ENCODE measurements at regions not wholly inside any gene's neighbourhood (a gene's known extent, or its start where the extent isn't known, plus 50 kb on each side); places are given as distances from the start of the nearest gene placed in this dataset.
A peak's percentile ranks its signal among the peaks of the same experiment; 100 is the strongest.

- Histone ChIP-seq H3K27me3 (no peaks in the 10 kb centered on the region), H3K4me1 (no peaks in the 10 kb centered on the region), H3K27ac (no peak overlapping the region), H3K9me3 (no peaks in the 10 kb centered on the region), H3K36me3 (no peaks in the 10 kb centered on the region), H3K4me3 (no peak overlapping the region)
- no peak for DNase-seq (ENCODE audit: low spot score in 2 of 2)
- 83% methylated on average over 9 of the region's 9 CpGs for WGBS
- TF ChIP-seq EP300 (IDR thresholded peaks at IDR 0.05) (no peak), POLR2A (IDR thresholded peaks at IDR 0.05) (no peak), CTCF (IDR thresholded peaks at IDR 0.05) (no peak)
Observed at GRCh38 chr9:90956026-90956810, 154.6 kb downstream of the SYK start.

GRCh38 chr9:90958328-90958727 is 156.7 kb downstream of the SYK start:
- H3K4me1 ChIP-seq, result peaks cover 3% of the 10 kb centered on the region
- no peak overlapping the region for H3K27ac ChIP-seq
- no peak for DNase-seq (ENCODE audit: low spot score in 2 of 2)
- 40% methylated on average over 2 of the region's 2 CpGs for WGBS
- H3K36me3 ChIP-seq, result no peaks in the 10 kb centered on the region
- no peaks in the 10 kb centered on the region for H3K9me3 ChIP-seq
- TF ChIP-seq CTCF (IDR thresholded peaks at IDR 0.05) (no peak), POLR2AphosphoS5 (IDR thresholded peaks at IDR 0.05) (no peak), EP300 (IDR thresholded peaks at IDR 0.05) (no peak), POLR2A (IDR thresholded peaks at IDR 0.05) (no peak)
- H3K4me3 ChIP-seq, result no peak overlapping the region
- H3K27me3 ChIP-seq, result no peaks in the 10 kb centered on the region

GRCh38 chr9:90960941-90961340 is 159.3 kb downstream of the SYK start:
- Histone ChIP-seq H3K27me3 (no peaks in the 10 kb centered on the region), H3K36me3 (no peaks in the 10 kb centered on the region), H3K4me3 (no peak overlapping the region), H3K4me1 (peaks cover 12% of the 10 kb centered on the region), H3K27ac (no peak overlapping the region), H3K9me3 (no peaks in the 10 kb centered on the region)
- TF ChIP-seq POLR2A (IDR thresholded peaks at IDR 0.05) (no peak), EP300 (IDR thresholded peaks at IDR 0.05) (no peak), CTCF (IDR thresholded peaks at IDR 0.05) (no peak), POLR2AphosphoS5 (IDR thresholded peaks at IDR 0.05) (no peak)
- no peak for DNase-seq (ENCODE audit: low spot score in 2 of 2)
- 70% methylated on average over 4 of the region's 5 CpGs for WGBS

GRCh38 chr9:90961375-90961774 is 159.8 kb downstream of the SYK start:
- H3K4me3 ChIP-seq, result no peak overlapping the region
- H3K27ac ChIP-seq, result no peak overlapping the region
- H3K36me3 ChIP-seq, result no peaks in the 10 kb centered on the region
- DNase-seq (ENCODE audit: low spot score in 2 of 2), result no peak
- peaks cover 16% of the 10 kb centered on the region for H3K4me1 ChIP-seq
- no peaks in the 10 kb centered on the region for H3K9me3 ChIP-seq
- H3K27me3 ChIP-seq, result no peaks in the 10 kb centered on the region
- TF ChIP-seq POLR2A (IDR thresholded peaks at IDR 0.05), result no peak
- TF ChIP-seq POLR2AphosphoS5 (IDR thresholded peaks at IDR 0.05), result no peak
- TF ChIP-seq CTCF (IDR thresholded peaks at IDR 0.05), result no peak
- no peak for TF ChIP-seq EP300 (IDR thresholded peaks at IDR 0.05)
- 36% methylated on average over 10 of the region's 10 CpGs for WGBS

GRCh38 chr9:90964101-90965020 is 162.7 kb downstream of the SYK start:
- Histone ChIP-seq H3K27ac (peak overlapping the region; percentile 31), H3K4me1 (peaks cover 29% of the 10 kb centered on the region), H3K4me3 (peak overlapping the region; percentile 1), H3K36me3 (no peaks in the 10 kb centered on the region), H3K27me3 (no peaks in the 10 kb centered on the region), H3K9me3 (no peaks in the 10 kb centered on the region)
- WGBS, result 61% methylated on average over 26 of the region's 26 CpGs
- DNase-seq (ENCODE audit: low spot score in 2 of 2), result peak in 1 of 2 donors; percentile 74
- TF ChIP-seq POLR2AphosphoS5 (IDR thresholded peaks at IDR 0.05) (no peak), EP300 (IDR thresholded peaks at IDR 0.05) (no peak), POLR2A (IDR thresholded peaks at IDR 0.05) (no peak), CTCF (IDR thresholded peaks at IDR 0.05) (no peak)
